ENCODE measurements at regions not wholly inside any gene's neighbourhood (a gene's known extent, or its start where the extent isn't known, plus 50 kb on each side); places are given as distances from the start of the nearest gene placed in this dataset.

DNA sequence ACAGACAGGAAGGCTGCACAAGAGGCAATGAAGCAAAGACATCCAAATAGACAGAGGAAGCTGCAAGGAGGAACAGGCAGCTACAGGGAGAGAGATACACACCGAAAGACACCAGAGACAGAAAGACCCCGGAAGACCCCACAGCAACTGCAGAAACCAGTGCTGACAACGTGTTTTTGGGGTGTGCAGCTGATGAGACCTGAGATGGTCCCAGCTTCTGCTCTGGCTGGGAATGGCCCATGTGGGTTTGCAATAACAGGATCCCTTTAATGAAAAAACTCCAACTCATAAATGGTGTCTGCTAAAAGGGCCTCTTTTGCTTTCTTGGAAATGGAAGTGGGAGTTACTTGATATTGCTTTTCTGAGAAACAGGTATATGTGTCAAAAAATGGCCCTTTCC lies 101.5 kb upstream of the CDH11 start:
- TF ChIP-seq, protein P1, sequence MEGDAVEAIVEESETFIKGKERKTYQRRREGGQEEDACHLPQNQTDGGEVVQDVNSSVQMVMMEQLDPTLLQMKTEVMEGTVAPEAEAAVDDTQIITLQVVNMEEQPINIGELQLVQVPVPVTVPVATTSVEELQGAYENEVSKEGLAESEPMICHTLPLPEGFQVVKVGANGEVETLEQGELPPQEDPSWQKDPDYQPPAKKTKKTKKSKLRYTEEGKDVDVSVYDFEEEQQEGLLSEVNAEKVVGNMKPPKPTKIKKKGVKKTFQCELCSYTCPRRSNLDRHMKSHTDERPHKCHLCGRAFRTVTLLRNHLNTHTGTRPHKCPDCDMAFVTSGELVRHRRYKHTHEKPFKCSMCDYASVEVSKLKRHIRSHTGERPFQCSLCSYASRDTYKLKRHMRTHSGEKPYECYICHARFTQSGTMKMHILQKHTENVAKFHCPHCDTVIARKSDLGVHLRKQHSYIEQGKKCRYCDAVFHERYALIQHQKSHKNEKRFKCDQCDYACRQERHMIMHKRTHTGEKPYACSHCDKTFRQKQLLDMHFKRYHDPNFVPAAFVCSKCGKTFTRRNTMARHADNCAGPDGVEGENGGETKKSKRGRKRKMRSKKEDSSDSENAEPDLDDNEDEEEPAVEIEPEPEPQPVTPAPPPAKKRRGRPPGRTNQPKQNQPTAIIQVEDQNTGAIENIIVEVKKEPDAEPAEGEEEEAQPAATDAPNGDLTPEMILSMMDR (IDR thresholded peaks at IDR 0.05): no peak
- TF ChIP-seq POLR2A (IDR thresholded peaks at IDR 0.05): no peak

Measured in uterus (tissue), 2 donors.